Heart right ventricle (tissue), 16 donors: ENCODE measurements at regions not wholly inside any gene's neighbourhood (a gene's known extent, or its start where the extent isn't known, plus 50 kb on each side); places are given as distances from the start of the nearest gene placed in this dataset.

Experiments used
- ATAC-seq, 8 donors: fragments of 200-7000 bp; cut with Tn5 transposase; one replicate each; pipeline ENCODE4 v1.9.1; 2020; ENCODE audit warnings: mild to moderate bottlenecking in 8 of 8, moderate library complexity in 8 of 8, moderate number of reproducible peaks in 1 of 8
- DNase-seq, 2 donors: peaks; one replicate each; pipeline ENCODE4 v3.0.0-alpha.2; 2020
- H3K27ac ChIP-seq, 10 donors: fragments of 200-600 bp; sonication (generic) in 2 of 10; one replicate each; pipeline versions ENCODE4 v1.5.0 to v1.8.0; 2020 to 2022; ENCODE audit warnings: mild to moderate bottlenecking in 3 of 10
- H3K27me3 ChIP-seq, 7 donors: fragments of 200-600 bp; one replicate each; pipeline ENCODE4 v1.8.0; 2021 to 2022; ENCODE audit warnings: mild to moderate bottlenecking in 2 of 7
- H3K36me3 ChIP-seq, 9 donors: fragments of 200-600 bp; sonication (generic) in 1 of 9; one replicate each; pipeline versions ENCODE4 v1.5.0 to v1.8.0; 2020 to 2022; ENCODE audit warnings: mild to moderate bottlenecking in 2 of 9
- H3K4me1 ChIP-seq, 9 donors: fragments of 200-600 bp; sonication (generic) in 1 of 9; one replicate each; pipeline versions ENCODE4 v1.5.0 to v1.8.0; 2020 to 2022; ENCODE audit warnings: mild to moderate bottlenecking in 4 of 9
- H3K4me3 ChIP-seq, 10 donors: fragments of 200-600 bp; sonication (generic) in 2 of 10; one replicate each; pipeline versions ENCODE4 v1.5.0 to v1.8.0; 2020 to 2022; ENCODE audit warnings: mild to moderate bottlenecking in 7 of 10, moderate library complexity in 2 of 10
- H3K9me3 ChIP-seq, 11 donors: fragments of 200-600 bp in 10 of 11; sonication (generic) in 2 of 11; one replicate each; pipeline versions ENCODE4 v1.5.0 to v1.8.0; 2013 to 2022; ENCODE audit warnings: mild to moderate bottlenecking in 2 of 11, control low read depth in 1 of 11, moderate library complexity in 1 of 11
- WGBS, 2 donors: extraction: QIAGEN DNeasy Blood & Tissue Kit; methylation state at CpG; one replicate each; pipeline ENCODE4 v1.1.7; 2013; ENCODE audit warnings: inconsistent platforms in 1 of 2; 5-methylcytosine and 5-hydroxymethylcytosine counted together
- intact Hi-C, 10 donors: fragments of 100-400 bp; cut with DNase I; formaldehyde crosslinking; loops; one replicate each; pipeline versions ENCODE4 v1.11.1 to v1.14.2; 2022
- TF ChIP-seq, protein P1 (sequence below), 9 donors: fragments of 200-600 bp; sonication (generic) in 2 of 9; IDR thresholded peaks; one replicate each; pipeline versions ENCODE4 v1.5.0 to v1.8.0; 2021 to 2022; ENCODE audit warnings: antibody characterized with exemption in 9 of 9, mild to moderate bottlenecking in 5 of 9, moderate library complexity in 1 of 9
- donor health status: Arrhythmogenic right ventricular cardiomyopathy.
- donor health status: ischemic (EF 13 %, LVEDD 7.1; RV severe dilation, severe dysfunction).
- donor health status: healthy with polysubstance abuse.
- donor health status: DM: no; HTN: yes; CAD: no.
- donor health status: DM: no; HTN: no; CAD: no.
- donor health status: ischemic (EF 25% LVEDD 6.9; RV normal size, moderate dysfunction).
- donor health status: ischemic (EF 25% LVEDD 5.7; RV mildly dilated, moderate dysfunction).
- donor health status: healthy.
- donor health status: DM: yes; HTN: yes; CAD: no.
- donor health status: Ischemic cardiomyopathy.
- donor health status: ischemic (EF 35%, LVEDD 5.7; RV mildly dilated, moderate dysfunction).
- donor health status: nonischemic (EF 11% LVEDD 7.7; RV severe dilation, severe dysfunction).
- donor health status: DM: yes; HTN: yes; CAD: no.
- donor health status: PGD.
- donor health status: ischemic (EF 29% LVEDD 5.4; RV normal size, mild dysfunction).
- donor health status: nonischemic (EF 23%, LVEDD 6.1; RV moderate dilation, normal function).

DNA sequence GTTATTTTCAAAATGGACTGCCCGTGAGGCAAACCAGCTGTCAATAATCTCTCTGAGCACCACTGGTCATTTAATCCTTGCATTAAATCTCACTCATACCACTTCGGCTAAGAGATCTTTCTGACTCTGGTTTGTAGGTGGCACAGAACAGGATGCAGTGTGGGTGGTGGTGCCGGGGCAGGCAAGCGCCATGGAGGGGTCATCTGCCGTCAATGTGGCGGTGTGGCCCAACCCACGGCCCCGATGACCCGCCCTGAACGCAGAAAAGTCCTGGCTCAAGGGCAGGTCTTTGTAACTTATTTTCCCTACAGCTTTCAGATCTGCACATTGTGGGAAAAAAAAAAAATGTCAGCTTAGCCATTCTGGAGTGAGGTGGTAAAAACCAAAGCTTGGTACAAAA, 73.2 kb upstream of the MGMT start:
- no peak for ATAC-seq
- Histone ChIP-seq H3K27me3 (peaks cover 0 to 3% (median 0%) of the 10 kb centered on the region in 7 donors), H3K4me3 (no peak overlapping the region), H3K4me1 (peaks cover 0 to 29% (median 12%) of the 10 kb centered on the region in 9 donors), H3K36me3 (no peaks in the 10 kb centered on the region), H3K9me3 (no peaks in the 10 kb centered on the region), H3K27ac (no peak overlapping the region)
- 73 to 88% methylated on average over 10 of the region's 10 CpGs for WGBS, 2 donors
- DNase-seq = no peak
- TF ChIP-seq, protein P1, sequence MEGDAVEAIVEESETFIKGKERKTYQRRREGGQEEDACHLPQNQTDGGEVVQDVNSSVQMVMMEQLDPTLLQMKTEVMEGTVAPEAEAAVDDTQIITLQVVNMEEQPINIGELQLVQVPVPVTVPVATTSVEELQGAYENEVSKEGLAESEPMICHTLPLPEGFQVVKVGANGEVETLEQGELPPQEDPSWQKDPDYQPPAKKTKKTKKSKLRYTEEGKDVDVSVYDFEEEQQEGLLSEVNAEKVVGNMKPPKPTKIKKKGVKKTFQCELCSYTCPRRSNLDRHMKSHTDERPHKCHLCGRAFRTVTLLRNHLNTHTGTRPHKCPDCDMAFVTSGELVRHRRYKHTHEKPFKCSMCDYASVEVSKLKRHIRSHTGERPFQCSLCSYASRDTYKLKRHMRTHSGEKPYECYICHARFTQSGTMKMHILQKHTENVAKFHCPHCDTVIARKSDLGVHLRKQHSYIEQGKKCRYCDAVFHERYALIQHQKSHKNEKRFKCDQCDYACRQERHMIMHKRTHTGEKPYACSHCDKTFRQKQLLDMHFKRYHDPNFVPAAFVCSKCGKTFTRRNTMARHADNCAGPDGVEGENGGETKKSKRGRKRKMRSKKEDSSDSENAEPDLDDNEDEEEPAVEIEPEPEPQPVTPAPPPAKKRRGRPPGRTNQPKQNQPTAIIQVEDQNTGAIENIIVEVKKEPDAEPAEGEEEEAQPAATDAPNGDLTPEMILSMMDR (IDR thresholded peaks at IDR 0.05) = no peak
- intact Hi-C loops = no loop called here

- ATAC-seq = no peak
- TF ChIP-seq, protein P1 (IDR thresholded peaks at IDR 0.05) = no peak
- H3K27ac ChIP-seq = no peak overlapping the region
- no peak for DNase-seq
- no peak overlapping the region for H3K4me3 ChIP-seq
- no peaks in the 10 kb centered on the region for H3K36me3 ChIP-seq
- WGBS, 2 donors = 74 to 79% methylated on average over 25 of the region's 25 CpGs
- H3K9me3 ChIP-seq = no peaks in the 10 kb centered on the region
- H3K27me3 ChIP-seq = peaks cover 0 to 3% (median 0%) of the 10 kb centered on the region in 7 donors
- H3K4me1 ChIP-seq = peaks cover 0 to 37% (median 12%) of the 10 kb centered on the region in 9 donors
- intact Hi-C loops = no loop called here
Observed at GRCh38 chr10:129394518-129395328, 72.3 kb upstream of the MGMT start.

DNA sequence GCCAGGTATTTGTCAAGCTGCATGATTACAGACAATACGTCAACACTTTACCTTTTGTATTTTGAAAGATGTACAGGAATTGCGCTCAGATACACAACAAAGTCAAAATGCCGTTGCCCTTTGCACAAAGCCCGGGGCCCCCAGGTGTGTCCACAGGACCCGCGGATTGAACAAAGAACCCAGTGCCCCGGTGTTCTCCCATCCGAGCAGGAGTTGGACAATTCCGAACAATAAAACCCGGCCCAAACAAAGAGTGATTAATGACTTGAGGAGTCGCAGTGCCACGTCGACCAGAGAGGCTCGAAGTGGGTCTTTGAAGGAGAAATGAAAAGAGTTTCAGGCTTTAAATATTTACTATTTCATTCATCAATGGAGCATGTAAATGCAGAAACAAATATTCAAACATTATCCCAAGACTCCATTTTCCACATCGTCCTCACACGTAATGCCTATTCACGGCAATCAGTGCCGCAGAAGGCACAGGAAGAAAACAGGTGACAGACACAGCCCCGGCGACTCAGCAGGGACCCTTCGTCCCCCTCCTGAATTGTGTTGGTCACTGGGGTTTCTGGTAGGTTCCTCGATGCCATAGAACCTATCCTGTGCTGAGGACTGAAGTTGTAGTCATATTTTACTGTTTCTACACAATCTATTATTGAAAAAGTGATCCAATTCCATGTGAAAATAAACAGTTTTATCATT, 70.9 kb upstream of the MGMT start:
- DNase-seq = no peak
- no peak for ATAC-seq
- Histone ChIP-seq H3K27me3 (peaks cover 0 to 3% (median 0%) of the 10 kb centered on the region in 7 donors), H3K27ac (no peak overlapping the region), H3K4me1 (peaks cover 0 to 37% (median 12%) of the 10 kb centered on the region in 9 donors), H3K9me3 (no peaks in the 10 kb centered on the region), H3K36me3 (no peaks in the 10 kb centered on the region), H3K4me3 (no peak overlapping the region)
- intact Hi-C loops = no loop called here
- TF ChIP-seq, protein P1 (IDR thresholded peaks at IDR 0.05) = no peak
- WGBS, 2 donors = 92 to 94% methylated on average over 22 of the region's 22 CpGs

DNA sequence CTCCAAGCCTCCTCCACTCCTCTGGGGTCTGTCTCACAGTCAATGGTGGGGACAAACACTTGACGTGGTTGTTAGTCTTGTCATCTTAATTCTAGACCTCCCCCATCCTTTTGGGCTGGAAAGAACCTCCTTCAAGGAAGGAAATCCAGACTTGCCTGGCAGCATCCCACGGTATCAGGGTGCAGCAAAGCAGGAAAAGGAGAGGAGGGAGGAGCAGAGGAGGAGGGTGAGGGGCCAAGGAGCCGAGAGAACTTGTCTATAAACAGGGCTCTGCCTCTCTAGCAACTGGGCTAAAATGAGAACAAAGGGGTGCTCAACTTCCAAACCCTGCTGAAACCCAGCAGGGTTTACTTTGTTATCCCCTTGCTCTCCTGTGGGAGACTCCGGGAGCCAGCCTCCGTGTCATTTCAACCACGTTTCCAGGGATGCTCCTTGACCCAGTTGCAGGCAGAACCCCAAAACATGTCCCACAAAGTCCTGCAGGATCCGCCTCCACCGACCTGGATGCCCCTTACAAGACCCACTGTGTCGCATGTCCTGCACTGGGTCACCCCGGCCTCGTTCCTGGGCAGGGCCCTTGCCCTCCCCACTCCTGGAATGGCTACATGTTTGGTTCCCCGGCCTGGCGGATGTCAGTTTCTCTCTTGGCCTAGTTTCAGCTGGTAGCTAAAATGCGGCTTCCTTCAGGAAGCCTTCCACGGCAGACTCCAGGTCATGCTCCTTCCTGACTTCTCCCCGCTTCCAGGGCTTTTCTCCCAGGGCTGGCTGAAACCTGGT, 69.7 kb upstream of the MGMT start:
- peaks cover 0 to 3% (median 0%) of the 10 kb centered on the region in 7 donors for H3K27me3 ChIP-seq
- TF ChIP-seq, protein P1 (IDR thresholded peaks at IDR 0.05) = no peak
- H3K36me3 ChIP-seq = no peaks in the 10 kb centered on the region
- no peaks in the 10 kb centered on the region for H3K9me3 ChIP-seq
- WGBS, 2 donors = 47 to 48% methylated on average over 16 of the region's 16 CpGs
- peak overlapping the region in 3 of 10 donors; percentile 26 to 43 (median 33) for H3K27ac ChIP-seq
- intact Hi-C loops = no loop called here
- DNase-seq (no peak), ATAC-seq (peak in 3 of 8 donors; percentile 35 to 59 (median 58))
- peaks cover 0 to 35% (median 12%) of the 10 kb centered on the region in 9 donors for H3K4me1 ChIP-seq
- H3K4me3 ChIP-seq = no peak overlapping the region
